K562 (cell line): ENCODE measurements at regions not wholly inside any gene's neighbourhood (a gene's known extent, or its start where the extent isn't known, plus 50 kb on each side); places are given as distances from the start of the nearest gene placed in this dataset.

ENCODE experiments used
- CBX5 ChIP-seq: IDR thresholded peaks from 2 replicates; pipeline ENCODE4 v1.6.1; 2014; ENCODE audit warnings: low read depth, borderline replicate concordance
- CEBPB ChIP-seq: fragments of 450-650 bp; IDR thresholded peaks from 2 replicates; pipeline ENCODE4 v1.6.1; 2016; ENCODE audit warnings: missing genetic modification characterization, missing compliant biosample characterization
- ETV5 ChIP-seq: sonication (generic); formaldehyde crosslinking; IDR thresholded peaks from 2 replicates; pipeline ENCODE4 v1.4.0; 2020; ENCODE audit warnings: low read depth, mild to moderate bottlenecking, missing genetic modification reagents
- EZH2 ChIP-seq: IDR thresholded peaks from 2 replicates; pipeline ENCODE4 v1.6.1; 2012; ENCODE audit warnings: low read depth, mild to moderate bottlenecking, inconsistent platforms, low read length, borderline replicate concordance
- FOXM1 ChIP-seq, 2 experiments: fragments of 450-650 bp in 1 of 2; sonication (generic) in 1 of 2; formaldehyde crosslinking in 1 of 2; IDR thresholded peaks; 2 replicates each; pipeline versions ENCODE4 v1.6.1 to v1.9.0; 2017 to 2022; ENCODE audit warnings: low read depth in 2 of 2, mild to moderate bottlenecking in 2 of 2, missing genetic modification reagents in 1 of 2, moderate library complexity in 1 of 2
- POLR2A ChIP-seq: fragments of 450-650 bp; conservative IDR thresholded peaks from 2 replicates; pipeline ENCODE4 v1.6.1; 2016
- YY1 ChIP-seq, 3 experiments: IDR thresholded peaks; 2 replicates each; pipeline ENCODE4 v1.6.1; 2011; ENCODE audit warnings: low read length in 2 of 3, mild to moderate bottlenecking in 2 of 3, moderate library complexity in 2 of 3, borderline replicate concordance in 1 of 3, control low read depth in 1 of 3, low read depth in 1 of 3; ENCODE audit not compliant: insufficient read depth in 3 of 3, insufficient replicate concordance in 2 of 3, control insufficient read depth in 1 of 3, insufficient read length in 1 of 3; ENCODE audit errors: extremely low read depth in 1 of 3
- ZNF184 ChIP-seq: sonication (generic); formaldehyde crosslinking; IDR thresholded peaks from 2 replicates; pipeline ENCODE4 v1.5.0; 2020; ENCODE audit warnings: missing genetic modification reagents
- ZZZ3 ChIP-seq: fragments of 450-650 bp; IDR thresholded peaks from 2 replicates; pipeline ENCODE4 v1.6.1; 2016; ENCODE audit warnings: antibody characterized with exemption, mild to moderate bottlenecking, moderate library complexity
- TF ChIP-seq, protein P1 (sequence below): fragments of 450-650 bp; conservative IDR thresholded peaks from 2 replicates; pipeline ENCODE4 v1.6.1; 2016; ENCODE audit warnings: missing genetic modification characterization, low read depth, mild to moderate bottlenecking, control low read depth, missing compliant biosample characterization

- TF ChIP-seq ZZZ3 (no peak), CEBPB (tag) (no peak), CBX5 (no peak), YY1 (IDR thresholded peaks at IDR 0.05; ENCODE audit: borderline replicate concordance in 1 of 3, control insufficient read depth in 1 of 3, extremely low read depth in 1 of 3, insufficient read depth in 3 of 3, insufficient read length in 1 of 3, insufficient replicate concordance in 2 of 3, low read depth in 1 of 3, low read length in 2 of 3) (no peak), FOXM1 (IDR thresholded peaks at IDR 0.05; ENCODE audit: low read depth) (no peak), FOXM1 (CRISPR knock-in tag; IDR thresholded peaks at IDR 0.05; ENCODE audit: low read depth) (no peak), EZH2 (no peak), POLR2A (no peak), ZNF184 (CRISPR knock-in tag) (no peak), ETV5 (CRISPR knock-in tag) (no peak)
- TF ChIP-seq, protein P1, sequence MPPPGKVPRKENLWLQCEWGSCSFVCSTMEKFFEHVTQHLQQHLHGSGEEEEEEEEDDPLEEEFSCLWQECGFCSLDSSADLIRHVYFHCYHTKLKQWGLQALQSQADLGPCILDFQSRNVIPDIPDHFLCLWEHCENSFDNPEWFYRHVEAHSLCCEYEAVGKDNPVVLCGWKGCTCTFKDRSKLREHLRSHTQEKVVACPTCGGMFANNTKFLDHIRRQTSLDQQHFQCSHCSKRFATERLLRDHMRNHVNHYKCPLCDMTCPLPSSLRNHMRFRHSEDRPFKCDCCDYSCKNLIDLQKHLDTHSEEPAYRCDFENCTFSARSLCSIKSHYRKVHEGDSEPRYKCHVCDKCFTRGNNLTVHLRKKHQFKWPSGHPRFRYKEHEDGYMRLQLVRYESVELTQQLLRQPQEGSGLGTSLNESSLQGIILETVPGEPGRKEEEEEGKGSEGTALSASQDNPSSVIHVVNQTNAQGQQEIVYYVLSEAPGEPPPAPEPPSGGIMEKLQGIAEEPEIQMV (tag), result no peak
Measured at GRCh38 chr10:63042256-63042655, 90.9 kb upstream of the NRBF2 start.
